HEK293T (cell line): ENCODE measurements at regions not wholly inside any gene's neighbourhood (a gene's known extent, or its start where the extent isn't known, plus 50 kb on each side); places are given as distances from the start of the nearest gene placed in this dataset.

Experiments used
- CTCF ChIA-PET: fragments of 350-600 bp; formaldehyde crosslinking; extraction: SDS; loops from one replicate; lab custom pipeline; 2021; ENCODE audit warnings: antibody characterized with exemption, inconsistent platforms; lab: Yijun Ruan, JAX
- POLR2A ChIA-PET: fragments of 350-600 bp; formaldehyde crosslinking; extraction: SDS; loops from one replicate; lab custom pipeline; 2020; ENCODE audit warnings: antibody characterized with exemption, inconsistent platforms; lab: Yijun Ruan, JAX
- DNase-seq: peaks from one replicate; pipeline ENCODE4 v3.0.0; 2012; ENCODE audit warnings: mixed read lengths; ENCODE audit errors: extremely low spot score
- ARNT ChIP-seq: fragments of 450-650 bp; IDR thresholded peaks from 2 replicates; pipeline ENCODE4 v1.6.1; 2017; ENCODE audit warnings: mild to moderate bottlenecking
- BHLHE40 ChIP-seq: fragments of 450-650 bp; IDR thresholded peaks from 2 replicates; pipeline ENCODE4 v1.6.1; 2016; ENCODE audit warnings: mild to moderate bottlenecking, moderate library complexity, borderline replicate concordance
- CTBP1 ChIP-seq: fragments of 450-650 bp; IDR thresholded peaks from 2 replicates; pipeline ENCODE4 v1.6.1; 2016; ENCODE audit warnings: borderline replicate concordance
- ELF4 ChIP-seq: fragments of 450-650 bp; IDR thresholded peaks from 2 replicates; pipeline ENCODE4 v1.6.1; 2017; ENCODE audit warnings: antibody characterized with exemption
- FOXA1 ChIP-seq: fragments of 450-650 bp; IDR thresholded peaks from 2 replicates; pipeline ENCODE4 v1.6.1; 2016; ENCODE audit warnings: mild to moderate bottlenecking
- FOXK2 ChIP-seq: fragments of 450-650 bp; IDR thresholded peaks from 2 replicates; pipeline ENCODE4 v1.6.1; 2016; ENCODE audit warnings: mild to moderate bottlenecking
- FOXM1 ChIP-seq: fragments of 450-650 bp; IDR thresholded peaks from 2 replicates; pipeline ENCODE4 v1.6.1; 2017; ENCODE audit warnings: mild to moderate bottlenecking, borderline replicate concordance
- HDGF ChIP-seq: fragments of 450-650 bp; IDR thresholded peaks from 2 replicates; pipeline ENCODE4 v1.6.1; 2017; ENCODE audit warnings: antibody characterized with exemption, borderline replicate concordance
- L3MBTL2 ChIP-seq: fragments of 450-650 bp; conservative IDR thresholded peaks from 2 replicates; pipeline ENCODE4 v1.6.1; 2016; ENCODE audit warnings: mild to moderate bottlenecking
- LEF1 ChIP-seq: fragments of 450-650 bp; IDR thresholded peaks from 2 replicates; pipeline ENCODE4 v1.6.1; 2017; ENCODE audit warnings: mild to moderate bottlenecking, borderline replicate concordance
- NFRKB ChIP-seq: fragments of 450-650 bp; IDR thresholded peaks from 2 replicates; pipeline ENCODE4 v1.6.1; 2016; ENCODE audit warnings: mild to moderate bottlenecking, moderate library complexity
- SP1 ChIP-seq: fragments of 450-650 bp; IDR thresholded peaks from 2 replicates; pipeline ENCODE4 v1.6.1; 2017
- SUZ12 ChIP-seq: fragments of 450-650 bp; IDR thresholded peaks from 2 replicates; pipeline ENCODE4 v1.6.1; 2016; ENCODE audit warnings: mild to moderate bottlenecking
- TARDBP ChIP-seq: fragments of 450-650 bp; IDR thresholded peaks from 2 replicates; pipeline ENCODE4 v1.6.1; 2016
- ZNF384 ChIP-seq: fragments of 450-650 bp; IDR thresholded peaks from 2 replicates; pipeline ENCODE4 v1.6.1; 2016
- TF ChIP-seq, protein P1 (sequence below): fragments of 450-650 bp; IDR thresholded peaks from 2 replicates; pipeline ENCODE4 v1.6.1; 2016

- ChIA-PET POLR2A (no interaction called here), CTCF (no interaction called here)
- DNase-seq = no peak
- no peak for TF ChIP-seq HDGF
- no peak for TF ChIP-seq NFRKB
- TF ChIP-seq FOXM1 = no peak
These were observed 465.4 kb downstream of the ZNF804A start for GRCh38 chr2:185063761-185064160.

GRCh38 chr2:185066128-185066527 lies 467.8 kb downstream of the ZNF804A start:
- ChIA-PET CTCF (no interaction called here), POLR2A (no interaction called here)
- no peak for TF ChIP-seq FOXK2
- TF ChIP-seq TARDBP = no peak
- no peak for TF ChIP-seq L3MBTL2
- TF ChIP-seq FOXA1 = no peak
- TF ChIP-seq FOXM1 = no peak
- no peak for DNase-seq

DNA sequence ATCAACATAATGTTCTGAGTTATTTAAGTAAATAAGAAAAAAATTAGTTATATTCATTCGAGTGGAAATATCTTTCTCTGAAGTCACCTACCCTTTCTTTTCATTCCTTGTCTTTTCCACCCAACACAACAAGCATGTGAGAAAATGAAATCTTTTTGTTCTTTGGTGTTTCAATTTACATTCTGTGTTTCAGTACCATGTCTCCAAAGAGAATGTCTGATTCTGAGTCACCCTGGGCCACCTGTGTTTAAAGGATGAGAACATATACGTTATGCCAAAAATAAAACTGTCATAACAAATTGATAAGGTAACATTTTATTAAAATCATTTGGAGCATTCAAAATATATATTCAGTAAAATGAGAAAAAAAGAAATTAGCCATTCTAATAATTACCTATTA lies 470.8 kb downstream of the ZNF804A start:
- DNase-seq = no peak
- ChIA-PET CTCF (no interaction called here), POLR2A (no interaction called here)
- TF ChIP-seq BHLHE40 (no peak), FOXK2 (no peak), SUZ12 (no peak), ELF4 (no peak), FOXM1 (no peak), NFRKB (no peak), FOXA1 (no peak), LEF1 (no peak), CTBP1 (no peak), TARDBP (no peak), L3MBTL2 (no peak), ARNT (no peak), SP1 (no peak), HDGF (no peak), ZNF384 (no peak)
- TF ChIP-seq, protein P1, sequence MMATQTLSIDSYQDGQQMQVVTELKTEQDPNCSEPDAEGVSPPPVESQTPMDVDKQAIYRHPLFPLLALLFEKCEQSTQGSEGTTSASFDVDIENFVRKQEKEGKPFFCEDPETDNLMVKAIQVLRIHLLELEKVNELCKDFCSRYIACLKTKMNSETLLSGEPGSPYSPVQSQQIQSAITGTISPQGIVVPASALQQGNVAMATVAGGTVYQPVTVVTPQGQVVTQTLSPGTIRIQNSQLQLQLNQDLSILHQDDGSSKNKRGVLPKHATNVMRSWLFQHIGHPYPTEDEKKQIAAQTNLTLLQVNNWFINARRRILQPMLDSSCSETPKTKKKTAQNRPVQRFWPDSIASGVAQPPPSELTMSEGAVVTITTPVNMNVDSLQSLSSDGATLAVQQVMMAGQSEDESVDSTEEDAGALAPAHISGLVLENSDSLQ = no peak

DNA sequence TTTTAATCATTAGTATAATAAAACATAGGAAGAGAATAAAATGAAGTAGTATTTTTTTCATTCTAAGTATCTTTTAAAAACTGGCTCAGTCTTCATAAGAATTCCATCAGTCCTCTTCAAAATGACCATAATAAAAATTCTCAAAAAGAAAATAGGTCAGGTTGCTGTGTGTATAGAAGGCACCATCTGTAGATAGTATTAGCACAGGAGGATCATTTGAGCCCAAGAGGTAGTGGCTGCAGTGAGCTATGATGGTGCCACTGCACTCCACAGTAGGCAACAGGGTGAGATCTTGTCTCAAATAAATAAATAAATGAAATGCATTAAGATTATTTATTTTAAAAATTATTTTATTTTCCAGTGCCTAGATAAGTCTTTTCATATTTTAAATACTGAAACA lies 475.8 kb downstream of the ZNF804A start:
- no peak for DNase-seq
- TF ChIP-seq TARDBP (no peak), FOXM1 (no peak), FOXA1 (no peak)
- CTCF ChIA-PET = no interaction called here
- POLR2A ChIA-PET = no interaction called here

- DNase-seq = no peak
- POLR2A ChIA-PET = no interaction called here
- TF ChIP-seq HDGF (no peak), ZNF384 (no peak), FOXM1 (no peak), SP1 (no peak), BHLHE40 (no peak), ELF4 (no peak), TARDBP (no peak), SUZ12 (no peak), CTBP1 (no peak), ARNT (no peak), NFRKB (no peak), FOXA1 (no peak), FOXK2 (no peak)
- TF ChIP-seq, protein P1 = no peak
- CTCF ChIA-PET = no interaction called here
These were observed 484.4 kb downstream of the ZNF804A start for GRCh38 chr2:185082749-185083148.

DNA sequence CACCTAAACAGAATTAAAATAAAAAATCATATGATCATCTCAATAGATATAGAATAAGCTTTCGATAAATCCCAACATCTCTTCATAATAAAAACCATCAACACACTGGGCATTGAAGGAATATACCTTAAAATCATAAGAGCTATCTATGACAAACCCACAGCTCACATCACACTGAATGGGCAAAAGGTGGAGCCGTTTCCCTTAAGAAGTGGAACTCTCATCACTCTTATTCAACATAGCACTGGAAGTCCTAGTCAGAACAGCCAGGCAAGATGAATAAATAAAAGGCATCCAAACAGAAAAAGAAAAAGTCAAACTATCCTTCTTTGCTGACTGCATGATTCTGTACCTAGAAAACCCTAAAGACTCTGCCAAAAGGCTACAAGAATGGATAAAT lies 510.3 kb downstream of the ZNF804A start:
- ChIA-PET POLR2A (no interaction called here), CTCF (no interaction called here)
- no peak for DNase-seq
- TF ChIP-seq FOXM1 (no peak), FOXK2 (no peak), FOXA1 (no peak), NFRKB (no peak), SP1 (no peak), HDGF (no peak), TARDBP (no peak), LEF1 (no peak), SUZ12 (no peak), L3MBTL2 (no peak)
- TF ChIP-seq, protein P1 = no peak

- CTCF ChIA-PET = interaction anchor here (0.7 kb wide), 1 partner anchor 292 kb away, joined by 9 read pairs; no protein-coding TSS in a partner anchor
- POLR2A ChIA-PET = no interaction called here
- TF ChIP-seq L3MBTL2 (no peak), CTBP1 (no peak), SP1 (no peak), BHLHE40 (no peak), ZNF384 (no peak), TARDBP (no peak), HDGF (no peak)
- DNase-seq = no peak
These were observed 529.1 kb downstream of the ZNF804A start for GRCh38 chr2:185127412-185127811.
